ENCODE measurements at regions not wholly inside any gene's neighbourhood (a gene's known extent, or its start where the extent isn't known, plus 50 kb on each side); places are given as distances from the start of the nearest gene placed in this dataset.

- TF ChIP-seq, protein P1, sequence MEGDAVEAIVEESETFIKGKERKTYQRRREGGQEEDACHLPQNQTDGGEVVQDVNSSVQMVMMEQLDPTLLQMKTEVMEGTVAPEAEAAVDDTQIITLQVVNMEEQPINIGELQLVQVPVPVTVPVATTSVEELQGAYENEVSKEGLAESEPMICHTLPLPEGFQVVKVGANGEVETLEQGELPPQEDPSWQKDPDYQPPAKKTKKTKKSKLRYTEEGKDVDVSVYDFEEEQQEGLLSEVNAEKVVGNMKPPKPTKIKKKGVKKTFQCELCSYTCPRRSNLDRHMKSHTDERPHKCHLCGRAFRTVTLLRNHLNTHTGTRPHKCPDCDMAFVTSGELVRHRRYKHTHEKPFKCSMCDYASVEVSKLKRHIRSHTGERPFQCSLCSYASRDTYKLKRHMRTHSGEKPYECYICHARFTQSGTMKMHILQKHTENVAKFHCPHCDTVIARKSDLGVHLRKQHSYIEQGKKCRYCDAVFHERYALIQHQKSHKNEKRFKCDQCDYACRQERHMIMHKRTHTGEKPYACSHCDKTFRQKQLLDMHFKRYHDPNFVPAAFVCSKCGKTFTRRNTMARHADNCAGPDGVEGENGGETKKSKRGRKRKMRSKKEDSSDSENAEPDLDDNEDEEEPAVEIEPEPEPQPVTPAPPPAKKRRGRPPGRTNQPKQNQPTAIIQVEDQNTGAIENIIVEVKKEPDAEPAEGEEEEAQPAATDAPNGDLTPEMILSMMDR (IDR thresholded peaks at IDR 0.05): no peak
- no peak for TF ChIP-seq POLR2A (IDR thresholded peaks at IDR 0.05)
These were observed 232.7 kb upstream of the MAP2 start for GRCh38 chr2:209191139-209191538.

All from uterus (tissue), 2 donors.